HG03060 (cell line): ENCODE measurements at regions not wholly inside any gene's neighbourhood (a gene's known extent, or its start where the extent isn't known, plus 50 kb on each side); places are given as distances from the start of the nearest gene placed in this dataset.
"Not testable (repeated sequence)": the region's sequence is repeated elsewhere in the genome, so short reads cannot be mapped to it uniquely, and the experiment has no call there.

ENCODE experiments used
- ATAC-seq: cut with Tn5 transposase; IDR thresholded peaks from one replicate; pipeline ENCODE4 v1.9.1; 2021; ENCODE audit warnings: low read depth, moderate number of reproducible peaks; ENCODE audit not compliant: unreplicated experiment

- ATAC-seq, result no peak
These were observed 263.9 kb upstream of the JARID2 start for GRCh38 chr6:14981960-14982359.

- no peak for ATAC-seq
These were observed 262.0 kb upstream of the JARID2 start for GRCh38 chr6:14983599-14984518.

DNA sequence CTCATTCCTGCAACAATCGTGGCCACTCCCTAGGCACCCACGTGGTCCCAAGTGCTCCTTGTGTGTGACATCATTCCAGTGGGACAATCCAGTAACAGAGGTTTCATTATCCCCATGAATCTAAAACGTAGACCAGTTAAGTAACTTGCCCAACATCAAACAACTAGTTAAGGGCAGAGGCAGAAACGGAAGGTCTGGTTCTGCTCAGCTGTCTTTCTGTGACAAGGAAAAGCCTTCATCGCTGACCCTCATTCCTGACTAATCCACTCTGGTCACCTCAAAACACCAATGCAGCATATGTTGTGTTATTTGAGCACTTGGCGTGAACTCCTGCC lies 261.4 kb upstream of the JARID2 start:
- no peak for ATAC-seq

DNA sequence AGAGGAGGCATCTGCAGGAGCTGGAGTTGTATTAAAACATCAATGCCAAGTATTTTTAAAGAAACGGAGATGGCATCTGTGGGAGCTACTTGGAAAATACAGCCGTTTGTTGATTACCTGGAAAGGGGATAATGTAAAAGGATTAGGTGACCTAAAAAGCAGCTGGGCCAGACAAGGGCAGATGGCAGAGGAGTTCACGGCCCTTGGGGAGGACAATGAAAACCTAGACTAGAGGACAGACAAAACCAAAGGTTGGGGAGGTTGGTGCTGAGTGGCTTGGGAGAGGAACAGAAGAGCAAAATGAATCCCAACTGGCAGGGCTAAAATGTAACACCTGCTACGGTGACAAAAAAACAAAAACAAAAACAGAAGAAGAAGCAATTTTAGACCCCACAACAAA lies 260.5 kb upstream of the JARID2 start:
- ATAC-seq, result no peak

GRCh38 chr6:14986370-14986769 lies 259.5 kb upstream of the JARID2 start:
- no peak for ATAC-seq

GRCh38 chr6:14987490-14987889 lies 258.4 kb upstream of the JARID2 start:
- no peak for ATAC-seq

DNA sequence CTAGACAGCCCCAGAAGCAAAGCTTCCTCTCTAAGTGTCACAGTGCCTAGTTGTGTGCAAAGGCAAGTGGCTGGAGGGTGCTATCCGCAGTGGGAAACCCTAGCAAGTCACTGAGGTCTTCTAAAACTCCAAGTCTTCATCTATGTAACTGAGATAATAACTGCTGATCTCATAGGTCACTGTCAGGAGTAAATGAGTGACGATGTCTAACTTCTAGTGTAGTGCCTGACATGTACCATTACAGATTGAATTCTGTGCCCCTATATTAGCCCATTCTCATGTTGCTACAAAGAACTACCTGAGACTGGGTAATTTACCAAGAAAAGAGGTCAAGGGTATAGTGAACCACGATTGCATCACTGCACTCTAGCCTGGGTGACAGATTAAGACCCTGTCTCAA lies 253.5 kb upstream of the JARID2 start:
- no peak for ATAC-seq

GRCh38 chr6:14995208-14995607 lies 250.7 kb upstream of the JARID2 start:
- ATAC-seq, result no peak

- no peak for ATAC-seq
These were observed 249.8 kb upstream of the JARID2 start for GRCh38 chr6:14995966-14996602.

DNA sequence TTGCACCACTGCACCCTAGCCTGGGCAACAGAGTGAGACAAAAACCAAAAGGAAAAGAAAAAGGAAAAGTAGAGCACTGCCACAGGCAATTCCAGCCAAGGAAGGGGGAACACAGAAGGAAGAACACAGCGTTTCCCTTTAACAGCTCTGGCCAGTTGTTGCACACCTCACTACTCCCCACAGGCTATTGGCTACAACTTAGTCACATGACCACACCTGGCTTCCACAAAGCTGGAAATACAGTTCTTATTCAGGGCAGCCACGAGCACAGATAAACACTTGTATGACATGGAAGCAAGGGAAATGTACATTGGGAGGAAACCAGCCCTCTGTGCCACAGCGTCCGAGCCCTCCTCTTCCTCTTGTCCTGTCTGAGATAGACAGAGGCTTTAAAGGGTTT lies 249.0 kb upstream of the JARID2 start:
- no peak for ATAC-seq

DNA sequence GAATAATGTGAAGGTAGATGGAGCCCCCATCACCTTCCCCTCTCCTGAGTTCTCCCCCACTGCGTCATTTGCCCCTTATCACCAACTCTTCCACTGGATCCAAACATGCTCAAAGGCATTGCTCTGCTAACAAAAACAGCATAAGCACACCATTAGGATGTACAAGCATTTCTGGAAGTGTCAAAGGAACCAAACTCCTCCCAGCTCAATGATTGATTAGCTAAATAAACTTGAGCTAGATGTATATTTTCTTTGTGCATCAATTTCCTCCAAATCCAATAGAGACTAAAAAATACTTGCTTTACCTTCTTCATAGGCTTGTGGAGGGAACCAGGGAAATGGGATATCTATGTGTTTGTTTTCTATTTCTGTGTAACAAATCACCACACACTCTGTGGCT lies 248.4 kb upstream of the JARID2 start:
- ATAC-seq, result no peak

DNA sequence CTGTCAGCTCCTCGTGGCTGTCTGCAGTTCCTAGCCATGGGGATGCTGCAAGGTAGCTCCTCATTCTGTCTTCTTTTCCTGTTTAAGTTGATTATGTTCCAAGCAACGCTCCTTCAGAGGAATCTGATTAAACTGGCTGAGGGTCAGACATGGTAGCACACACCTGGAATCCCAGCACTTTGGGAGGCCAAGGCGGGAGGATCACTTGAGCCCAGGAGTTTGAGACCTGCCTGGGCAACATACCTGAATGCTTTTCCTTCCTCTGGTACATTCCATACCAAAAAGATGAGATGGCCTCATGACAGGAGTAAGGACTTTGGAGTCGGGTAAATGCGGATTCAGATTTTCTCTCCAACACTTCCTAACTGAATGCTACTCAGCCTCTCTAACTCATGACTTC lies 246.8 kb upstream of the JARID2 start:
- no peak for ATAC-seq

- ATAC-seq, result no peak
These were observed 244.5 kb upstream of the JARID2 start for GRCh38 chr6:15001326-15001910.

DNA sequence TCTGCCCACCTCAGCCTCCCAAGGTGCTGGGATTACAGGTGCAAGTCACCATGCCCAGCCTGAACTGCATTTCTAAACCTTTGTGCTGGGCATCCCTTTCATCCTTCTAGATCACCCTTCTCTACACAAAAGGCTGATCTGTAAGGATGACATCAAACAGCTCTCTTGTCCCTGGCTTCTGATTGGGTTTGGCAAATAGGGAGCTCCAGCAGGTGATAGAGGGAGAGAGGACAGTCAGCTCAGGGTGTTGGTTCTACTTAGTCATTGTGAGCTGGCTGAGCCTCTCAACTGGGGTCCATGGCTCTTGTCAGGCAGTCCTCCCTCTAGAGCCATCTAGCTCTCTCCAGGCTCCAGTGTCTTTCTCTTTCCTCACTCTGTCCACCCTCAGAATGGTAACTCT lies 237.6 kb upstream of the JARID2 start:
- no peak for ATAC-seq

DNA sequence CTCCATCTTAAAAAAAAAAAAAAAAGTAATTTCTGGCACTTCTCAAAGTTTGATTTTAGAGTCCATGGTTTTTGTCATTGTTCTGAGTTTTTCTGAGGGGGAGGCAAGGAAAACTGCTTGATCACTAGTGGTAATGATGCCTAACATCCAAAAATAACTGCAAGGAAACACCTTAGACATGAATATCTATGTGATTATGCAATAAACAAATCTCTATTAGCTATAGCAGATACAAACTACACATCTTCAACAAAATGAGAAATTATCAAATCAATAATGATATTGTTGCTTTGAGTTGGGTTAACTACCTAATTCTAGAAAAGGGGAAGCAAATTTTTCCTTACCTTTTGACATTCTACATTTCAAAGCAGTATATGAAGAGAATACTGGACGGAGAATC lies 230.9 kb upstream of the JARID2 start:
- ATAC-seq, result no peak

DNA sequence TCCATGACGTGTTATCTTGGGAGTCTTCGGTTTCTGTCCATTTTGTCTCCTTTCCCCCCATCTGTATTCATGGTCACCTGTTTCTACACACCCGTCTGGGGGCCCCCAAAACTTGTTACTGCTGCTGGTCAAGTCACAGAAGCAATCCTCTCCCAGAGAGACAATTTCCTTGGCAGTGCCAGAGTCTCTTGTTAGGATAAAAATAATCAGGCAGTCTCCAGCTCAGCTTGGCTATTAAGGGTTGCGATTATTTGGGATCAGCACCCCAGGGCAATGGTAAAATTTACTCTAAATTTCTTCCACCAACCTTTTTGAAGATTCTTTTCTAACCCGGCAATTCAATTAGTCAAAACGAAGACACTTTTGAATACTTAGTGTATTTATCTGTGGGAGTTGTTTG lies 229.1 kb upstream of the JARID2 start:
- ATAC-seq, result no peak

DNA sequence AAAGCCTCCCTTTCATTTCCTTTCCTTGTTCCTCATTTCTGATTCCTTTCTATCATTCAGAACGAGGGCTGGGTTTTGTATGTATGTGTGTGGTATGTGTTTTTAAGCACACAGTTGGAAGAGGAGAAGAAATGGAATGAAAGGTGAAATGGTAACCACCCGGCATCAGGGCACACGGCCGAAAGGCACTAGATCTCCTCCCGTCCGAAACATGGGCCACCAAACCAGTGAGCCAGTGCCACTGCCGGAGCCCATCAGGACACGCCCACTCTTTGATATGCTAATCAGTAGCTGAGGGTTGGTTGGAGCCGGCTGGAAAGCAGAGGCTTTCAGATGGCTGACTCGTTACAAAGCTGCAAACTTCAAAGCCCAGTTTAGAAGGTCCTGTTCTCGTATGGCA lies 228.6 kb upstream of the JARID2 start:
- ATAC-seq, result no peak

DNA sequence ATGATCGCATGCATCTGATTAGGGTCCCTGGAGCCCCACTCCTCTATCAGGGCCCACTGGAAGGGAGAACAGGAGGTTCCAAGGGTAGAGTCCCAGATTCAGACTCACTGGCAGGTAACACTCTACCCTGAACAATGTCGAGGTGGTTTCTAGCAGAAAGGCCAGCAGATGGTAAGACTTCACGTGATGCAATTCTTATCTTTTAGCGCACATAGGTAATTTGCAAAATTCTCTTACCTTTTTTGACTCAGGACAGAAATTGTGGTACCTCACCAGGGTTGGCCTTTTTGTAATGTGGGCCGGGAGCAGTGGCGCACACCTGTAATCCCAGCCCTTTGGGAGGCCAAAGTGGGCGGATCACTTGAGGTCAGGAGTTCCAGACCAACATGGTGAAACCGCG lies 228.1 kb upstream of the JARID2 start:
- no peak for ATAC-seq

GRCh38 chr6:15020119-15020770 lies 225.6 kb upstream of the JARID2 start:
- ATAC-seq, result no peak

DNA sequence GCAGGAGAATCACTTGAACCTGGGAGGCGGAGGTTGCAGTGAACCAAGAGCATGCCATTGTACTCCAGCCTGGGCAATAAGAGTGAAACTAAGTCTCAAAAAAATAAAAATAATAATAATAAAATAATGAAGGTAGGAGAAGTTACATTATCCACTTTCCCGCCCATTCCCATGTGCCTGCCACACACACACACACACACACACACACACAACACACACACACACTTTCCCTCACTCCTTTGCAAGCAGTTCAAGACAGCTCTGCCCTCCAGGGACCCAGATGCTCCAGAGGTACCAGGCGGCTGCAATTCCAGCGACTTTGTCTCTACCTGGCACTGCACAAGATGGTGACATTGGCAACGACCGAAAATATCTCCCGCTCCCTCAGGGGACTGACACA lies 224.8 kb upstream of the JARID2 start:
- no peak for ATAC-seq

- not testable (repeated sequence) for ATAC-seq
These were observed 222.9 kb upstream of the JARID2 start for GRCh38 chr6:15023018-15023417.
